Transverse colon (tissue), 4 donors: ENCODE measurements at regions not wholly inside any gene's neighbourhood (a gene's known extent, or its start where the extent isn't known, plus 50 kb on each side); places are given as distances from the start of the nearest gene placed in this dataset.
"Not testable (repeated sequence)": the region's sequence is repeated elsewhere in the genome, so short reads cannot be mapped to it uniquely, and the experiment has no call there.

Experiments
- DNase-seq: peaks from one replicate; pipeline ENCODE4 v3.0.0-alpha.2; 2019
- H3K27ac ChIP-seq, 4 donors: fragments of 200-600 bp; sonication (generic); 2 replicates each; pipeline ENCODE4 v1.5.1; 2016 to 2018; ENCODE audit warnings: inconsistent platforms in 4 of 4
- H3K27me3 ChIP-seq: fragments of 200-600 bp; sonication (generic); 2 replicates; pipeline ENCODE4 v1.5.1; 2017; ENCODE audit warnings: inconsistent platforms
- H3K36me3 ChIP-seq, 4 donors: fragments of 200-600 bp; sonication (generic); 2 replicates each; pipeline ENCODE4 v1.5.1; 2017 to 2019; ENCODE audit warnings: inconsistent platforms in 4 of 4
- H3K4me1 ChIP-seq, 4 donors: fragments of 200-600 bp; sonication (generic); 2 replicates each; pipeline ENCODE4 v1.5.1; 2017 to 2020; ENCODE audit warnings: inconsistent platforms in 4 of 4
- H3K4me3 ChIP-seq, 4 donors: fragments of 200-600 bp; sonication (generic); 1 replicate in 1 of 4; 2 replicates in 3 of 4; pipeline versions ENCODE4 v1.5.1 to v1.6.1; 2017 to 2019; ENCODE audit warnings: inconsistent platforms in 4 of 4
- H3K9me3 ChIP-seq, 2 donors: fragments of 200-600 bp; sonication (generic); 2 replicates each; pipeline ENCODE4 v1.5.1; 2017 to 2019; ENCODE audit warnings: inconsistent platforms in 2 of 2
- EP300 ChIP-seq: sonication (generic); formaldehyde crosslinking; IDR thresholded peaks from one replicate; pipeline ENCODE4 v1.6.1; 2017; ENCODE audit warnings: antibody characterized with exemption, low read depth
- POLR2A ChIP-seq: fragments of 450-650 bp; IDR thresholded peaks from one replicate; pipeline ENCODE4 v1.6.1; 2016; ENCODE audit warnings: antibody characterized with exemption, mild to moderate bottlenecking, moderate library complexity
- POLR2AphosphoS5 ChIP-seq, 3 donors: sonication (generic); formaldehyde crosslinking; IDR thresholded peaks; one replicate each; pipeline ENCODE4 v1.6.1; 2016; ENCODE audit warnings: antibody characterized with exemption in 3 of 3
- WGBS, 2 donors: methylation state at CpG; one replicate each; pipeline ENCODE4 v1.1.5; 2018; ENCODE audit warnings: low coverage in 1 of 2; 5-methylcytosine and 5-hydroxymethylcytosine counted together
- in situ Hi-C, 4 donors: fragments of 200-750 bp; cut with MboI; loops; one replicate each; pipeline versions ENCODE4 v1.15.0 to v1.15.1; 2017; ENCODE audit warnings: low sequenced_read_pairs in 3 of 4, low pct_ligation_motif_present in 1 of 4, low pct_unique_long_range_greater_than_20kb in 1 of 4
- intact Hi-C: fragments of 100-400 bp; cut with DNase I; formaldehyde crosslinking; loops from one replicate; pipeline ENCODE4 v1.15.1; 2023; ENCODE audit warnings: low total_unique reads
- TF ChIP-seq, protein P1 (sequence below), 5 experiments: fragments of 200-600 bp in 3 of 5; fragments of 450-650 bp in 2 of 5; sonication (generic) in 3 of 5; IDR thresholded peaks; 1 replicate in 2 of 5; 2 replicates in 3 of 5; pipeline ENCODE4 v1.5.1; 2016 to 2017; ENCODE audit warnings: antibody characterized with exemption in 5 of 5, inconsistent platforms in 3 of 5, mild to moderate bottlenecking in 2 of 5, moderate library complexity in 1 of 5

DNA sequence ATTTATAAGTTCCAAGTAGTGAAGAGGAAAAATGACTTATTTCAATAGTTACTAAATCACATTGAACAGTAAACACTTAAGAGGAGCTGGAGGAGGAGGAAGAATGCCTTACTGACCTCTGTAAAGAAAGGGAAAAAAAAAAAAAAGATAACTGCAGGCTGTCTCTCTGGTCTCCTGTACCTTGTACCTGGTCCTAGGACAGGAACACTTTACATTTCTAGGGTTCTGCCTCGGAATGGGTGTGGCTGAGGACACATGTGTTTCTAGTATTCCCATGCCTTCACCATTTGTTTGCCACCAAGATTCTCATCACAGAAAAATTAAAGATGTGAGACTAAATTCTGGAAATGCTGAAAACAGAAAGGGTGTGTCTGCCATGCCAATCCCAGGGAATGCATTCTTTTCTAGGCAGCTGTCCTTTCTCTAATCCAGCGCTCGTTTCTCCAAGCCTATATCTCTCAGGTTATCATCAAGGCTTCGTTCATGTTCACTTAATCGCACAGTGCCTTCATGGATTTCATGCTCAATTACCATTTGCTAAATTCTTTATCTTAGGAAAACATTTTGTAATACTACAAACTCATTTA is 1208.3 kb downstream of the OTOL1 start:
- no peak overlapping the region for H3K27ac ChIP-seq
- H3K9me3 ChIP-seq, result no peaks in the 10 kb centered on the region
- in situ Hi-C loops (no loop called here), intact Hi-C loops (no loop called here)
- TF ChIP-seq EP300 (no peak), POLR2AphosphoS5 (IDR thresholded peaks at IDR 0.05) (no peak), POLR2A (no peak)
- TF ChIP-seq, protein P1, sequence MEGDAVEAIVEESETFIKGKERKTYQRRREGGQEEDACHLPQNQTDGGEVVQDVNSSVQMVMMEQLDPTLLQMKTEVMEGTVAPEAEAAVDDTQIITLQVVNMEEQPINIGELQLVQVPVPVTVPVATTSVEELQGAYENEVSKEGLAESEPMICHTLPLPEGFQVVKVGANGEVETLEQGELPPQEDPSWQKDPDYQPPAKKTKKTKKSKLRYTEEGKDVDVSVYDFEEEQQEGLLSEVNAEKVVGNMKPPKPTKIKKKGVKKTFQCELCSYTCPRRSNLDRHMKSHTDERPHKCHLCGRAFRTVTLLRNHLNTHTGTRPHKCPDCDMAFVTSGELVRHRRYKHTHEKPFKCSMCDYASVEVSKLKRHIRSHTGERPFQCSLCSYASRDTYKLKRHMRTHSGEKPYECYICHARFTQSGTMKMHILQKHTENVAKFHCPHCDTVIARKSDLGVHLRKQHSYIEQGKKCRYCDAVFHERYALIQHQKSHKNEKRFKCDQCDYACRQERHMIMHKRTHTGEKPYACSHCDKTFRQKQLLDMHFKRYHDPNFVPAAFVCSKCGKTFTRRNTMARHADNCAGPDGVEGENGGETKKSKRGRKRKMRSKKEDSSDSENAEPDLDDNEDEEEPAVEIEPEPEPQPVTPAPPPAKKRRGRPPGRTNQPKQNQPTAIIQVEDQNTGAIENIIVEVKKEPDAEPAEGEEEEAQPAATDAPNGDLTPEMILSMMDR (IDR thresholded peaks at IDR 0.05), result no peak
- WGBS, 2 donors, result 72 to 73% methylated on average over 5 of the region's 5 CpGs
- no peak for DNase-seq
- H3K27me3 ChIP-seq, result no peaks in the 10 kb centered on the region
- H3K4me3 ChIP-seq, result no peak overlapping the region
- peaks cover 0 to 2% (median 0%) of the 10 kb centered on the region in 4 donors for H3K4me1 ChIP-seq
- H3K36me3 ChIP-seq, result no peaks in the 10 kb centered on the region

DNA sequence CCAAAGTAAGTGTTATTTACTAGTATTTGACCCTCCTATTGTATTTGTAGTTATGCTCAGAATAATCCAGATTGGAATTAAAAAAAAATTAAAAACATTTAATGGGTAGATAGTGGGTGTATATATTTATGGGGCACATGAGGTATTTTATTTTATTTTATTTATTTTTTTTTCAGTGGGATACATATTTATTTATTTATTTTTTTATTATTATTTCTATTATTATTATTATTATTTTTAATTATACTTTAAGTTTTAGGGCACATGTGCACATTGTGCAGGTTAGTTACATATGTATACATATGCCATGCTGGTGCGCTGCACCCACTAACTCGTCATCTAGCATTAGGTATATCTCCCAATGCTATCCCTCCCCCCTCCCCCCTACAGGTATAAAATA is 1211.8 kb downstream of the OTOL1 start:
- H3K4me1 ChIP-seq, H3K9me3 ChIP-seq, H3K4me3 ChIP-seq, H3K27me3 ChIP-seq, H3K36me3 ChIP-seq, DNase-seq, intact Hi-C loops, in situ Hi-C loops, H3K27ac ChIP-seq: not testable (repeated sequence)
- WGBS, 2 donors, result 77 to 80% methylated on average over 2 of the region's 2 CpGs

DNA sequence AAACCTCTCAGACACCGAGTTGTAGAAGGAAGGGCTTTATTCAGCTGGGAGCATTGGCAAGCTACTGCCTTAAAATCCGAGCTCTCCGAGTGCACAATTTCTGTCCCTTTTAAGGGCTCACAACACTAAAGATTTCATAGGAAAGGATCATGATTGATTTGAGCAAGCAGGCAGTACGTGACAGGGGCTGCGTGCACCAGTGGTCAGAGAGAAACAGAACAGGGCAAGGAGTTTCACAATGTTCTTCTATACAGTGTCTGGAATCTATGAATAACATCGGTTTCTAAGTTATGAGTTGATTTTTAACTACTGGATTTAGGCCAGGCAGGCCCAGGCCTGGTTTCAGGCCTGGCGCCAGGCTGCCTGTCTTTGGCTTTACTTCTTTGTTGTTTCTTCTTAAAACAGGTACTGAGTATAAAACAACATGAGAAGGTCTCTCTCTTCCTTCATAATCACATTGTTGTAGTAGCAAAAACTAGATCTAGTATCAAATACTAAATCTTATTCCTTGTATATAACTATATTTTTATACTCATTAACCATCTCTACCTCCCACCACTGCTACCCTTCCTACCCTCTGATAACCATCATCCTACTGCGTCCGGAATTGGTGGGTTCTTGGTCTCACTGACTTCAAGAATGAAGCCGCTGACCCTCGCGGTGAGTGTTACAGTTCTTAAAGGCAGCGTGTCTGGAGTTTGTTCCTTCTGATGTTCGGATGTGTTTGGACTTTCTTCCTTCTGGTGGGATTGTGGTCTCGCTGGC is 1212.5 kb downstream of the OTOL1 start:
- in situ Hi-C loops, H3K36me3 ChIP-seq, intact Hi-C loops, H3K9me3 ChIP-seq, H3K27me3 ChIP-seq, H3K4me1 ChIP-seq, H3K4me3 ChIP-seq, DNase-seq: not testable (repeated sequence)
- peak overlapping the region in 3 of 4 donors; percentile 9 to 39 (median 30) for H3K27ac ChIP-seq
- 52 to 68% methylated on average over 6 to 15 of the region's 15 CpGs for WGBS, 2 donors

DNA sequence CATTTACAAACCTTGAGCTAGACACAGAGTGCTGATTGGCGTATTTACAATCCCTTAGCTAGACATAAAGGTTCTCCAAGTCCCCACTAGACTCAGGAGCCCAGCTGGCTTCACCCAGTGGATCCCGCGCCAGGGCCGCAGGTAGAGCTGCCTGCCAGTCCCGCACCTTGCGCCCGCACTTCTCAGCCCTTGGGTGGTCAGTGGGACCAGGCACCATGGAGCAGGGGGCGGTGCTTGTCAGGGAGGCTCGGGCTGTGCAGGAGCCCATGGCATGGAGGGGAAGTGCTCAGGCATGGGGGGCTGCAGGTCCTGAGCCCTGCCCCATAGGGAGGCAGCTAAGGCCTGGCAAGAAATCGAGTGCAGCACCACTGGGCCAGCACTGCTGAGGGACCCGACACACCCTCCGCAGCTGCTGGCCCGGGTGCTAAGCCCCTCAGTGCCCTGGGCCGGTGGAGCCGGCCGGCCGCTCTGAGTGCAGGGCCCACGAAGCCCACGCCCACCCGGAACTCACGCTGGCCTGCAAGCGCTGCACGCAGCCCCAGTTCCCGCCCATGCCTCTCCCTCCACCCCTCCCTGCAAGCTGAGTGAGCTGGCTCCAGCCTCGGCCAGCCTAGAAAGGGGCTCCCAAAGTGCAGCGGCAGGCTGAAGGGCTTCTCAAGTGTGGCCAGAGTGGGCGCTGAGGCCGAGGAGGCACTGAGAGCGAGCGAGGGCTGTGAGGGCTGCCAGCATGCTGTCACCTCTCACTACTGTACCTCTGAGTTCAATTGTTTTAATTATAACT is 1213.9 kb downstream of the OTOL1 start:
- no peaks in the 10 kb centered on the region for H3K9me3 ChIP-seq
- intact Hi-C loops (no loop called here), in situ Hi-C loops (no loop called here)
- WGBS, 2 donors, result 92% methylated on average over 29 of the region's 30 CpGs; no CpG with 5 or more reads in 1 of the 2 donors
- no peak overlapping the region for H3K27ac ChIP-seq
- no peaks in the 10 kb centered on the region for H3K27me3 ChIP-seq
- DNase-seq, result no peak
- TF ChIP-seq POLR2A (no peak), EP300 (no peak), POLR2AphosphoS5 (IDR thresholded peaks at IDR 0.05) (no peak)
- TF ChIP-seq, protein P1 (IDR thresholded peaks at IDR 0.05), result no peak
- H3K4me1 ChIP-seq, result no peaks in the 10 kb centered on the region
- no peak overlapping the region for H3K4me3 ChIP-seq
- H3K36me3 ChIP-seq, result no peaks in the 10 kb centered on the region

DNA sequence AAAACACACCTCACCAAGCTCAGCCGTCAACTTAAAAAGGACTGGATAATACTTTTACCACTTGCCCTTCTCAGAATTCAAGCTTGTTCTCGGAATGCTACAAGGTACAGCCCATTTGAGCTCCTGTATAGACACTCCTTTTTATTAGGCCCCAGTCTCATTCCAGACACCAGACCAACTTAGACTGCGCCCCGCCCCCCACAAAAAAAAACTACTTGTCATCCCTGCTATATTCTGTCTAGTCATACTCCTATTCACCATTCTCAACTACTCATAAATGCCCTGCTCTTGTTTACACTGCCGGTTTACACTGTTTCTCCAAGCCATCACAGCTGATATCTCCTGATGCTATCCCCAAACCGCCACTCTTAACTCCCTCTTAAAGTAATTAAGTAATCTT is 1220.5 kb downstream of the OTOL1 start:
- 46 to 86% methylated on average over 5 to 6 of the region's 6 CpGs for WGBS, 2 donors
- H3K27me3 ChIP-seq, intact Hi-C loops, H3K27ac ChIP-seq, H3K36me3 ChIP-seq, H3K4me1 ChIP-seq, in situ Hi-C loops, H3K4me3 ChIP-seq, H3K9me3 ChIP-seq, DNase-seq: not testable (repeated sequence)
